ENCODE measurements at regions not wholly inside any gene's neighbourhood (a gene's known extent, or its start where the extent isn't known, plus 50 kb on each side); places are given as distances from the start of the nearest gene placed in this dataset.

DNA sequence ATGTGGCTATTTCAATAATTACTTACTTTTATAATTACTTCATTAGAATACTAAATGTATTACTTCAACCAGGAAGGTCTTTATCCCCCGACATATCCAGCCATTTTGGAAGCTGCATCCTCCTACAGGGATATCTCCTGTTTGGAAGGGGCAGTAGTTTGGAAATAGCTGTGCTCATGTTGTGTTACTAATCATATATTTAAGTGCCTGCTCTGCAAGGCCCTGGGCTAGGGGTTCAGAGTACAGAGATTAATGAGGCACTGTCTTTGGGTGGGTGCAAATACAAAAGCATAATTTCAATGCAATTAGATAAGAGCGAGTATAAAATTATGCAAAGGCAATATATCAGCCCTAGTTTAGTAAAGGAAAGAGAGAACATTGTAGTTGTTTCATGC is 146.3 kb upstream of the RARB start:
- TF ChIP-seq, protein P1, sequence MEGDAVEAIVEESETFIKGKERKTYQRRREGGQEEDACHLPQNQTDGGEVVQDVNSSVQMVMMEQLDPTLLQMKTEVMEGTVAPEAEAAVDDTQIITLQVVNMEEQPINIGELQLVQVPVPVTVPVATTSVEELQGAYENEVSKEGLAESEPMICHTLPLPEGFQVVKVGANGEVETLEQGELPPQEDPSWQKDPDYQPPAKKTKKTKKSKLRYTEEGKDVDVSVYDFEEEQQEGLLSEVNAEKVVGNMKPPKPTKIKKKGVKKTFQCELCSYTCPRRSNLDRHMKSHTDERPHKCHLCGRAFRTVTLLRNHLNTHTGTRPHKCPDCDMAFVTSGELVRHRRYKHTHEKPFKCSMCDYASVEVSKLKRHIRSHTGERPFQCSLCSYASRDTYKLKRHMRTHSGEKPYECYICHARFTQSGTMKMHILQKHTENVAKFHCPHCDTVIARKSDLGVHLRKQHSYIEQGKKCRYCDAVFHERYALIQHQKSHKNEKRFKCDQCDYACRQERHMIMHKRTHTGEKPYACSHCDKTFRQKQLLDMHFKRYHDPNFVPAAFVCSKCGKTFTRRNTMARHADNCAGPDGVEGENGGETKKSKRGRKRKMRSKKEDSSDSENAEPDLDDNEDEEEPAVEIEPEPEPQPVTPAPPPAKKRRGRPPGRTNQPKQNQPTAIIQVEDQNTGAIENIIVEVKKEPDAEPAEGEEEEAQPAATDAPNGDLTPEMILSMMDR (IDR thresholded peaks at IDR 0.05): no peak
- TF ChIP-seq ZFX (IDR thresholded peaks at IDR 0.05; ENCODE audit: borderline replicate concordance): no peak
- H3K27ac ChIP-seq: no peak overlapping the region

DNA sequence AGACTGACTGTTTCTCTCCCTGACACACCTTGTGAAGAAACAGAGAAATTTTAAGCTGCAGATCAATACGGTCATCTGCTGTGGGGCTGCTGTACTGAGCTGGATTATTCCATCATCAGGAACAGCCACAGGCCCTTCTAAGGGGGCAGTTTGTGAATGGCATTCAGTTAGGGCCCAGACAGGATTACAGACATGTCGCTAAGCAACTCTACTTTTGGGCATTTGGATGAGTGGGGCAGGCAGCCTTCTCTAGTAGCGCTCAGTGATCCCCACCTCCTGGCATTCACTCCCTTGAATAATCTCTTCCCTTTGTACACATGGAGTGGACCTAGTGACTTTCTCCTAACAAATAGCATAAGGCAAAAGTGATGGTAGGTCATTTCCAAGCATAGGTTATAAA is 144.4 kb upstream of the RARB start:
- TF ChIP-seq, protein P1 (IDR thresholded peaks at IDR 0.05): no peak
- TF ChIP-seq ZFX (IDR thresholded peaks at IDR 0.05; ENCODE audit: borderline replicate concordance): no peak
- no peak overlapping the region for H3K27ac ChIP-seq

GRCh38 chr3:25284249-25284648 is 143.8 kb upstream of the RARB start:
- H3K27ac ChIP-seq: no peak overlapping the region
- TF ChIP-seq, protein P1 (IDR thresholded peaks at IDR 0.05): no peak
- no peak for TF ChIP-seq ZFX (IDR thresholded peaks at IDR 0.05; ENCODE audit: borderline replicate concordance)

DNA sequence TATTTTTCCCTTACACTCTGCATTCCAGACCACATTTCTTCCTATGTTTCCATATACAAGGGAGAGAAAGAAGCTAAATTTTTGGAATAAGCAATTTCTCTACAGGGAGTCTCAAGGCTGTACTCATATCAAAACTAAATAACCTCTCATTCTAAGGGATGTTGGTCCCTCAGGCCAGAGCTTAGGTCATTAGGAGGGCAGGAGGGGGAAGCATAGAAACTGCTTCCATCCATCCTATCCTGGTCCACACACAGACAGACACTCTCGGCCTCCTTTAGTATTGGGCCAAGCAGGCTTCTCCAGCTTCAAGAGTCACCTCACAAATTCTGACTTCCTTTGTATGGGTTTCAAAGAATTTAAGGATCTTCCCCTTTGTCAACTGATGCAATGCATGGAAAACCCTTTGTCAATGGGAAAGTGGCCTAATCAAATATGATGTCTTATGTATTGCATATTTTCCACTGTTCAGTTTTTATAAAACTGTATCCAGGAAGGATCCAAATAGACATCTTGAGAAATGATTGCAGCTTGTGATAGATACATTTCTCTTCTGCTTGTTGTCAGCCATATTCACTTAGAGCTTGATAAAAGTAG is 140.7 kb upstream of the RARB start:
- H3K27ac ChIP-seq: no peak overlapping the region
- TF ChIP-seq, protein P1 (IDR thresholded peaks at IDR 0.05): no peak
- no peak for TF ChIP-seq ZFX (IDR thresholded peaks at IDR 0.05; ENCODE audit: borderline replicate concordance)

- no peak overlapping the region for H3K27ac ChIP-seq
- TF ChIP-seq ZFX (IDR thresholded peaks at IDR 0.05; ENCODE audit: borderline replicate concordance): no peak
- TF ChIP-seq, protein P1 (IDR thresholded peaks at IDR 0.05): no peak
These were observed 139.7 kb upstream of the RARB start for GRCh38 chr3:25288413-25288812.

DNA sequence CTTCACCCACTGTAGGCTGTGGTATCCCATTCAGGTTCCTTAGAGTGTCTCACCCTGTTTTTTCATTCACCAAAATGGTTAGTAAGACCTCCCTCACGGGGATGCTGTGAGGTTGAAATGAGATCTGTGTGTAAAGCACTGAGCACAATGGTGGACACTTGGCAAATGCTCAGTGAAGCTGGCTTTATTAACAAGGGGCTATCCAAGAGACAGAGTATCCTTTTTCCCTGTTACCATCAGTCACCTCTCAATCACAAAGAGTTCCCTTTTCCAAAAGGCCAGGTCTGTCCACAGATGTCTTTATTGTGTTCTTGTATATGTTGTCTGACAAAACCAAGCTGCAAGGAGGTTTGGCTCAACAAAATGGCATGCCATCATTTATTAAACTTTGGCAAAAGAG is 138.9 kb upstream of the RARB start:
- TF ChIP-seq, protein P1 (IDR thresholded peaks at IDR 0.05): no peak
- TF ChIP-seq ZFX (IDR thresholded peaks at IDR 0.05; ENCODE audit: borderline replicate concordance): no peak
- no peak overlapping the region for H3K27ac ChIP-seq

GRCh38 chr3:25289663-25290062 is 138.4 kb upstream of the RARB start:
- no peak overlapping the region for H3K27ac ChIP-seq
- TF ChIP-seq, protein P1 (IDR thresholded peaks at IDR 0.05): no peak
- TF ChIP-seq ZFX (IDR thresholded peaks at IDR 0.05; ENCODE audit: borderline replicate concordance): no peak
